Loucy (cell line): ENCODE measurements at regions not wholly inside any gene's neighbourhood (a gene's known extent, or its start where the extent isn't known, plus 50 kb on each side); places are given as distances from the start of the nearest gene placed in this dataset.

Experiments
- H2AFZ ChIP-seq: fragments of 200-600 bp; sonication (generic); 2 replicates; pipeline ENCODE4 v1.6.0; 2016; ENCODE audit warnings: antibody characterized with exemption, mild to moderate bottlenecking, low read length, moderate library complexity
- H3F3A ChIP-seq: fragments of 200-600 bp; 2 replicates; pipeline ENCODE4 v1.6.0; 2016; ENCODE audit warnings: antibody characterized with exemption, low read depth, mild to moderate bottlenecking
- H3K27me3 ChIP-seq: fragments of 200-600 bp; sonication (generic); 2 replicates; pipeline ENCODE4 v1.6.1; 2014; ENCODE audit warnings: low read length, mild to moderate bottlenecking; ENCODE audit not compliant: insufficient read depth, poor library complexity, severe bottlenecking
- H3K36me3 ChIP-seq: fragments of 200-600 bp; sonication (generic); 2 replicates; pipeline ENCODE4 v1.6.1; 2016; ENCODE audit warnings: low read length; ENCODE audit not compliant: insufficient read depth
- H3K4me1 ChIP-seq: fragments of 200-600 bp; sonication (generic); 2 replicates; pipeline ENCODE4 v1.5.1; 2014; ENCODE audit warnings: low read length, mild to moderate bottlenecking; ENCODE audit not compliant: insufficient read depth, poor library complexity, severe bottlenecking
- H3K4me2 ChIP-seq: fragments of 200-600 bp; sonication (generic); 2 replicates; pipeline ENCODE4 v1.6.0; 2014; ENCODE audit warnings: antibody characterized with exemption, low read length, low read depth, mild to moderate bottlenecking; ENCODE audit not compliant: poor library complexity, severe bottlenecking
- H3K4me3 ChIP-seq: fragments of 200-600 bp; sonication (generic); 2 replicates; pipeline ENCODE4 v1.5.1; 2014; ENCODE audit warnings: low read length, mild to moderate bottlenecking, mixed read lengths; ENCODE audit not compliant: poor library complexity, severe bottlenecking
- H3K79me2 ChIP-seq: fragments of 200-600 bp; sonication (generic); 2 replicates; pipeline ENCODE4 v1.6.1; 2014; ENCODE audit warnings: low read length; ENCODE audit not compliant: insufficient read depth
- H3K9ac ChIP-seq: fragments of 200-600 bp; sonication (generic); 2 replicates; pipeline ENCODE4 v1.6.0; 2014; ENCODE audit warnings: mild to moderate bottlenecking, low read depth, low read length, moderate library complexity; ENCODE audit not compliant: poor library complexity, severe bottlenecking
- H3K9me2 ChIP-seq: fragments of 200-600 bp; sonication (generic); replicated peaks from 2 replicates; pipeline ENCODE4 v1.6.1; 2016; ENCODE audit warnings: low read depth, low read length, mixed read lengths
- H3K9me3 ChIP-seq: fragments of 200-600 bp; sonication (generic); 2 replicates; pipeline ENCODE4 v1.6.1; 2014; ENCODE audit warnings: mild to moderate bottlenecking, antibody characterized with exemption, low read length, low read depth; ENCODE audit not compliant: insufficient read depth
- H4K20me1 ChIP-seq: fragments of 200-600 bp; sonication (generic); 2 replicates; pipeline ENCODE4 v1.6.0; 2014; ENCODE audit warnings: antibody characterized with exemption, low read length, mild to moderate bottlenecking; ENCODE audit not compliant: insufficient read depth, poor library complexity, severe bottlenecking
- EZH2phosphoT487 ChIP-seq: fragments of 200-600 bp; IDR thresholded peaks from 2 replicates; pipeline ENCODE4 v1.6.1; 2018; ENCODE audit warnings: antibody characterized with exemption, mild to moderate bottlenecking, moderate library complexity, borderline replicate concordance
- TF ChIP-seq, protein P1 (sequence below): fragments of 200-600 bp; sonication (generic); conservative IDR thresholded peaks from 2 replicates; pipeline ENCODE4 v1.5.1; 2014; ENCODE audit warnings: mild to moderate bottlenecking, antibody characterized with exemption, low read length

DNA sequence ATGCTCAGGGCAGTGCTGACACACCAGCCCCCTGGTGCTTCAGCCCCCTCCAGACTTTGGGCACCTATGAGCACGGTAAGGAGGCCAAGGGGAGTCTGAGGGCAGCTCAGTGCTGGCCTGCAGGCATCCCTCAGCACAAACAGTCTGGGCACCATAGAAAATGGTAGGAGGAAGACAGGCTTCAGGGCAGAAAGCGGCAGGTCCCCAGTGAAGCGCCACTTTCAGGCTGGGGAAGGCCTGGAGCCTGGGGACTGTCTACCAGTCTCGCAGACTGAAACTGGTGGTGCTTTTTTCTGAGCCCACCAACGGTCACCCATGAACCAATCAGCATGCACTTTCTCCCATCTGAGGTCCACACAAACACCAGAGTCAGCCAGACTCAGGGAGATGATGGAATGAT, 1074.7 kb downstream of the PCDH18 start:
- Histone ChIP-seq H3K9me2 (no peaks in the 10 kb centered on the region), H3K9me3 (no peaks in the 10 kb centered on the region; the same call in 1 of the 2 replicates), H3F3A (no peaks in the 10 kb centered on the region), H3K79me2 (no peaks in the 10 kb centered on the region), H3K4me1 (no peaks in the 10 kb centered on the region), H2AFZ (no peak overlapping the region), H3K4me3 (no peak overlapping the region), H4K20me1 (no peaks in the 10 kb centered on the region), H3K27me3 (no peaks in the 10 kb centered on the region), H3K36me3 (no peaks in the 10 kb centered on the region), H3K4me2 (no peak overlapping the region), H3K9ac (no peak overlapping the region)
- TF ChIP-seq EZH2phosphoT487: no peak
- TF ChIP-seq, protein P1, sequence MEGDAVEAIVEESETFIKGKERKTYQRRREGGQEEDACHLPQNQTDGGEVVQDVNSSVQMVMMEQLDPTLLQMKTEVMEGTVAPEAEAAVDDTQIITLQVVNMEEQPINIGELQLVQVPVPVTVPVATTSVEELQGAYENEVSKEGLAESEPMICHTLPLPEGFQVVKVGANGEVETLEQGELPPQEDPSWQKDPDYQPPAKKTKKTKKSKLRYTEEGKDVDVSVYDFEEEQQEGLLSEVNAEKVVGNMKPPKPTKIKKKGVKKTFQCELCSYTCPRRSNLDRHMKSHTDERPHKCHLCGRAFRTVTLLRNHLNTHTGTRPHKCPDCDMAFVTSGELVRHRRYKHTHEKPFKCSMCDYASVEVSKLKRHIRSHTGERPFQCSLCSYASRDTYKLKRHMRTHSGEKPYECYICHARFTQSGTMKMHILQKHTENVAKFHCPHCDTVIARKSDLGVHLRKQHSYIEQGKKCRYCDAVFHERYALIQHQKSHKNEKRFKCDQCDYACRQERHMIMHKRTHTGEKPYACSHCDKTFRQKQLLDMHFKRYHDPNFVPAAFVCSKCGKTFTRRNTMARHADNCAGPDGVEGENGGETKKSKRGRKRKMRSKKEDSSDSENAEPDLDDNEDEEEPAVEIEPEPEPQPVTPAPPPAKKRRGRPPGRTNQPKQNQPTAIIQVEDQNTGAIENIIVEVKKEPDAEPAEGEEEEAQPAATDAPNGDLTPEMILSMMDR: no peak

DNA sequence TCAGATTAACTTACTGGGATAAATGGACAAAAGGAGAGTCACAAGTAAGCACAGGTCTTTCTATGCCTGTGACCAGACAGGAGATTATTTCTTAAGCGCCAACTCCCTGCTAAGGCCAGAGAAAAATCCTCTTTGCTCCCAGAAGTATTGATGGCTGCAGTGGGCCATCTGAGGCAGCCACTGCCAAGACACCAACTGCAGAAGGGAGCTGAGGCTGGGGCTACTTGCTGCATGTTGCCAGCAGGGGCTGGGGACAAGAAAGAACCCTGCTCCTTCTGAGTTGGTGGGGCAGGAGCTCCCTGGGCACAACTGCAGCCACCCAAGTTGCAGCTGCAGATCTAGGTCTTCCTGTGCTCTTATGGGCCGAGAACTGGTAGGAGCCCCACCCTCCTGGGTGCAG, 1075.3 kb downstream of the PCDH18 start:
- no peak for TF ChIP-seq EZH2phosphoT487
- Histone ChIP-seq H3F3A (no peaks in the 10 kb centered on the region), H3K9me2 (no peaks in the 10 kb centered on the region), H3K4me1 (no peaks in the 10 kb centered on the region), H3K27me3 (no peaks in the 10 kb centered on the region), H3K4me3 (no peak overlapping the region), H4K20me1 (no peaks in the 10 kb centered on the region), H3K36me3 (no peaks in the 10 kb centered on the region), H3K4me2 (no peak overlapping the region), H3K79me2 (no peaks in the 10 kb centered on the region), H3K9ac (no peak overlapping the region), H2AFZ (no peak overlapping the region), H3K9me3 (no peaks in the 10 kb centered on the region; the same call in 1 of the 2 replicates)

DNA sequence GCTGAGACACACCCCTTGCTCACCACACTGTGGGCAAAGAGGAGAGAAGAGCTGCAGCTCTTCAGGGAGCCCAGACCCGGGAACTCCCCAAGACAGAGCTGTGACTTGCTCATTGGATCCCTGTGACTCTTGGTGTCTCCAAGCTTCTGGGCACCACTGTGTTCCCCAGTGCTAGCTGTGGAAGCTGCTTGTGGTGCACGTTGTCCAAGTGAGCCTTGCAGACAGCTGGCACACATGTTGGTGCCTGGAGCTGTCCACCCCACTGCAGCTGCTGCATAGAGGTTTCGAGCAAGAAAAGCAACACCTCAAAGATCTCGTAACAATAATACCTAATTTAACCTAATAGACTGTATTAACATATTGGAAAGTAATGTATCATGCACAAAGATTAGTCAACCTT, 1089.3 kb downstream of the PCDH18 start:
- Histone ChIP-seq H3K4me1 (no peaks in the 10 kb centered on the region), H3K4me3 (no peak overlapping the region), H3K9me3 (no peaks in the 10 kb centered on the region), H3K9ac (no peak overlapping the region), H3K79me2 (no peaks in the 10 kb centered on the region), H3F3A (no peaks in the 10 kb centered on the region), H3K36me3 (no peaks in the 10 kb centered on the region), H3K27me3 (no peaks in the 10 kb centered on the region), H4K20me1 (no peaks in the 10 kb centered on the region), H3K9me2 (no peaks in the 10 kb centered on the region), H2AFZ (no peak overlapping the region), H3K4me2 (no peak overlapping the region)
- TF ChIP-seq, protein P1: no peak
- TF ChIP-seq EZH2phosphoT487: no peak

DNA sequence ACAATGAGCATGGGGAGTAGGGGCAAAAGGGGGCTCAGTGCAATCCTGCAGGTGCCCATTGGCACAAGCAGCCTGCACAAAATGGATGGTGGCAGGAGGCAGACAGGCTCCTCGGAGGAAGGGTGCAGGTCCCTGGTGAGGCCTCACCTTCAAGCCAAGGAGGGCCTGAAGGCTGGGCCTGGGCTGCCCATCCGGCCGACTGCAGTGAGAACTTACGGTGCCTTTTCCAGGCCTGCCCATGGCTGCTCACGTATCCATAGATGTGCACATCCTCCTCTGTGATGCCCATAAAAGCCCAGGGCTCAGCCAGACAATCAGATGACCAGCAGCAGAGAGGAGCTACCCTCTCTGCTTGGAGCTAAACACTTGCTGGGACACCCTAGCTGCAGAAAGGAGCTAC, 1089.8 kb downstream of the PCDH18 start:
- Histone ChIP-seq H3K4me1 (no peaks in the 10 kb centered on the region), H3K9me3 (no peaks in the 10 kb centered on the region), H3K27me3 (no peaks in the 10 kb centered on the region), H3K4me3 (no peak overlapping the region), H3K4me2 (no peak overlapping the region), H3K9me2 (no peaks in the 10 kb centered on the region), H2AFZ (no peak overlapping the region), H3F3A (no peaks in the 10 kb centered on the region), H3K79me2 (no peaks in the 10 kb centered on the region), H4K20me1 (no peaks in the 10 kb centered on the region), H3K9ac (no peak overlapping the region), H3K36me3 (no peaks in the 10 kb centered on the region)
- no peak for TF ChIP-seq EZH2phosphoT487
- TF ChIP-seq, protein P1: no peak
